Caco-2 (cell line): ENCODE measurements at regions not wholly inside any gene's neighbourhood (a gene's known extent, or its start where the extent isn't known, plus 50 kb on each side); places are given as distances from the start of the nearest gene placed in this dataset.
A peak's percentile ranks its signal among the peaks of the same experiment; 100 is the strongest.

Source experiments
- BruUV-seq: library from RNA; stranded (reverse); fragments of 400-500 nt; replicated peaks from 2 replicates; lab custom pipeline; 2021; lab: Mats Ljungman, UMichigan
- CTCF ChIA-PET: fragments of 300-600 bp; sonication (Branson Sonifier 250); formaldehyde crosslinking; loops from one replicate; lab custom pipeline; 2022; ENCODE audit warnings: antibody characterized with exemption; lab: Charles Lee
- POLR2A ChIA-PET: fragments of 300-600 bp; sonication (Branson Sonifier 250); formaldehyde crosslinking; loops from one replicate; lab custom pipeline; 2022; ENCODE audit warnings: antibody characterized with exemption; lab: Charles Lee
- DNase-seq, 2 experiments: peaks; one replicate each; pipeline versions ENCODE4 v3.0.0 to v3.0.0-alpha.2; 2020 to 2022
- H3K27me3 ChIP-seq: replicated peaks from 2 replicates; pipeline ENCODE4 v1.6.0; 2011; ENCODE audit warnings: low read length; ENCODE audit not compliant: control insufficient read depth, insufficient read depth
- H3K36me3 ChIP-seq: 2 replicates; pipeline ENCODE4 v1.5.1; 2011; ENCODE audit warnings: low read length; ENCODE audit not compliant: control insufficient read depth, insufficient read depth
- H3K4me1 ChIP-seq: fragments of 250-450 bp; sonication (Bioruptor Pico); 2 replicates; pipeline ENCODE4 v1.5.1; 2020; ENCODE audit warnings: mild to moderate bottlenecking
- H3K4me3 ChIP-seq: 2 replicates; pipeline ENCODE4 v1.5.1; 2011; ENCODE audit warnings: low read depth, mild to moderate bottlenecking, control low read depth, low read length
- H3K9me3 ChIP-seq: fragments of 250-450 bp; sonication (Bioruptor Pico); 2 replicates; pipeline ENCODE4 v1.5.1; 2020; ENCODE audit warnings: mild to moderate bottlenecking, moderate library complexity
- H3K27ac Mint-ChIP-seq: one replicate; pipeline ENCODE4 v1.8.0; 2022; ENCODE audit warnings: mixed read lengths; ENCODE audit not compliant: unreplicated experiment
- H3K27me3 Mint-ChIP-seq: one replicate; pipeline ENCODE4 v1.8.0; 2022; ENCODE audit warnings: mixed read lengths; ENCODE audit not compliant: insufficient read depth, unreplicated experiment
- H3K36me3 Mint-ChIP-seq: one replicate; pipeline ENCODE4 v1.8.0; 2022; ENCODE audit warnings: mild to moderate bottlenecking, mixed read lengths; ENCODE audit not compliant: insufficient read depth, unreplicated experiment
- H3K4me1 Mint-ChIP-seq: one replicate; pipeline ENCODE4 v1.8.0; 2022; ENCODE audit warnings: low read depth, mixed read lengths; ENCODE audit not compliant: unreplicated experiment
- H3K4me3 Mint-ChIP-seq: one replicate; pipeline ENCODE4 v1.8.0; 2022; ENCODE audit warnings: mild to moderate bottlenecking, moderate library complexity, mixed read lengths; ENCODE audit not compliant: unreplicated experiment
- H3K9me3 Mint-ChIP-seq: one replicate; pipeline ENCODE4 v1.8.0; 2022; ENCODE audit warnings: mixed read lengths; ENCODE audit not compliant: unreplicated experiment
- CTCF ChIP-seq, 2 experiments: fragments of 200-600 bp in 1 of 2; IDR thresholded peaks; 1 replicate in 1 of 2; 2 replicates in 1 of 2; pipeline versions ENCODE4 v1.5.1 to v1.8.0; 2011 to 2022; ENCODE audit warnings: antibody characterized with exemption in 1 of 2, control low read depth in 1 of 2, inconsistent platforms in 1 of 2, low read depth in 1 of 2, low read length in 1 of 2, mild to moderate bottlenecking in 1 of 2, moderate library complexity in 1 of 2; ENCODE audit not compliant: insufficient read depth in 1 of 2, severe bottlenecking in 1 of 2, unreplicated experiment in 1 of 2
- intact Hi-C: fragments of 100-400 bp; cut with micrococcal nuclease; formaldehyde crosslinking; loops from one replicate; pipeline ENCODE4 v1.10.0; 2022; ENCODE audit not compliant: unreplicated experiment

- TF ChIP-seq CTCF (IDR thresholded peaks at IDR 0.05; ENCODE audit: insufficient read depth in 1 of 2, low read depth in 1 of 2, low read length in 1 of 2, severe bottlenecking in 1 of 2, unreplicated experiment in 1 of 2), result no peak
- Mint-ChIP-seq H3K27ac (no peak overlapping the region), H3K27me3 (no peaks in the 10 kb centered on the region), H3K36me3 (peaks cover 10% of the 10 kb centered on the region), H3K4me1 (peaks cover 6% of the 10 kb centered on the region), H3K9me3 (no peaks in the 10 kb centered on the region), H3K4me3 (no peak overlapping the region)
- Histone ChIP-seq H3K27me3 (no peaks in the 10 kb centered on the region), H3K36me3 (no peaks in the 10 kb centered on the region), H3K4me3 (no peak overlapping the region), H3K4me1 (no peaks in the 10 kb centered on the region), H3K9me3 (no peaks in the 10 kb centered on the region)
- ChIA-PET CTCF (interaction anchor here (0.7 kb wide), 1 partner anchor 265 kb away, joined by 4 read pairs; no protein-coding TSS in a partner anchor), POLR2A (interaction anchor here (0.6 kb wide), 1 partner anchor 235 kb away, joined by 6 read pairs; no protein-coding TSS in a partner anchor)
- DNase-seq, result no peak
- intact Hi-C loops, result loop anchor here (10.0 kb wide), 2 partner anchors 94 to 236 kb away; no protein-coding TSS in a partner anchor
- no TSS peak for BruUV-seq
Observed at GRCh38 chr7:66419210-66419609, 209.5 kb upstream of the KCTD7 start.

- H3K27ac Mint-ChIP-seq, result no peak overlapping the region
- peaks cover 6% of the 10 kb centered on the region for H3K4me1 Mint-ChIP-seq
- ChIA-PET CTCF (no interaction called here), POLR2A (no interaction called here)
- H3K36me3 ChIP-seq, result peaks cover 2% of the 10 kb centered on the region
- H3K4me3 ChIP-seq, result no peak overlapping the region
- H3K36me3 Mint-ChIP-seq, result peaks cover 10% of the 10 kb centered on the region
- H3K4me3 Mint-ChIP-seq, result no peak overlapping the region
- H3K27me3 Mint-ChIP-seq, result no peaks in the 10 kb centered on the region
- no peaks in the 10 kb centered on the region for H3K4me1 ChIP-seq
- no peaks in the 10 kb centered on the region for H3K9me3 Mint-ChIP-seq
- no peak for TF ChIP-seq CTCF (IDR thresholded peaks at IDR 0.05; ENCODE audit: insufficient read depth in 1 of 2, low read depth in 1 of 2, low read length in 1 of 2, severe bottlenecking in 1 of 2, unreplicated experiment in 1 of 2)
- no peaks in the 10 kb centered on the region for H3K9me3 ChIP-seq
- DNase-seq, result peak in 1 of 2 experiments; percentile 4
- H3K27me3 ChIP-seq, result no peaks in the 10 kb centered on the region
- intact Hi-C loops, result no loop called here
- no TSS peak for BruUV-seq
Observed at GRCh38 chr7:66421830-66422475, 206.7 kb upstream of the KCTD7 start.

GRCh38 chr7:66423729-66424128 lies 205.0 kb upstream of the KCTD7 start:
- Histone ChIP-seq H3K4me3 (no peak overlapping the region), H3K36me3 (peaks cover 2% of the 10 kb centered on the region), H3K9me3 (no peaks in the 10 kb centered on the region), H3K4me1 (no peaks in the 10 kb centered on the region), H3K27me3 (no peaks in the 10 kb centered on the region)
- peak in 1 of 2 experiments; percentile 38 for TF ChIP-seq CTCF (IDR thresholded peaks at IDR 0.05; ENCODE audit: insufficient read depth in 1 of 2, low read depth in 1 of 2, low read length in 1 of 2, severe bottlenecking in 1 of 2, unreplicated experiment in 1 of 2)
- H3K4me1 Mint-ChIP-seq, result peaks cover 6% of the 10 kb centered on the region
- ChIA-PET CTCF (interaction anchor here (1.1 kb wide), 1 partner anchor 393 kb away, joined by 3 read pairs; no protein-coding TSS in a partner anchor), POLR2A (no interaction called here)
- DNase-seq, result peak in 1 of 2 experiments; percentile 12
- peaks cover 10% of the 10 kb centered on the region for H3K36me3 Mint-ChIP-seq
- no peak overlapping the region for H3K27ac Mint-ChIP-seq
- intact Hi-C loops, result no loop called here
- H3K4me3 Mint-ChIP-seq, result no peak overlapping the region
- BruUV-seq, result no TSS peak
- no peaks in the 10 kb centered on the region for H3K9me3 Mint-ChIP-seq
- H3K27me3 Mint-ChIP-seq, result no peaks in the 10 kb centered on the region
